MCF 10A (cell line): ENCODE measurements at regions not wholly inside any gene's neighbourhood (a gene's known extent, or its start where the extent isn't known, plus 50 kb on each side); places are given as distances from the start of the nearest gene placed in this dataset.

Experiments used
- BruUV-seq: library from RNA; stranded (reverse); fragments of 400-500 nt; replicated peaks from 2 replicates; lab custom pipeline; 2021; lab: Mats Ljungman, UMichigan
- CTCF ChIA-PET: fragments of 300-600 bp; sonication (Branson Sonifier 250); formaldehyde crosslinking; extraction: SDS; loops from one replicate; lab custom pipeline; 2021; ENCODE audit warnings: antibody characterized with exemption, inconsistent platforms; lab: Yijun Ruan, JAX
- POLR2A ChIA-PET: fragments of 300-600, 350-650 bp; sonication (Branson Sonifier 250); formaldehyde crosslinking; extraction: SDS; loops from one replicate; lab custom pipeline; 2020; ENCODE audit warnings: antibody characterized with exemption, inconsistent platforms; lab: Yijun Ruan, JAX
- DNase-seq: peaks from one replicate; pipeline ENCODE4 v3.0.0-alpha.2; 2018; ENCODE audit not compliant: unreplicated experiment
- H3K27ac Mint-ChIP-seq: one replicate; pipeline ENCODE4 v1.8.0; 2022; ENCODE audit warnings: mild to moderate bottlenecking, low read depth, mixed read lengths; ENCODE audit not compliant: unreplicated experiment
- H3K27me3 Mint-ChIP-seq: one replicate; pipeline ENCODE4 v1.8.0; 2022; ENCODE audit warnings: mixed read lengths; ENCODE audit not compliant: insufficient read depth, unreplicated experiment
- H3K36me3 Mint-ChIP-seq: one replicate; pipeline ENCODE4 v1.8.0; 2022; ENCODE audit warnings: mild to moderate bottlenecking, moderate library complexity, mixed read lengths; ENCODE audit not compliant: insufficient read depth, unreplicated experiment
- H3K4me1 Mint-ChIP-seq: one replicate; pipeline ENCODE4 v1.8.0; 2022; ENCODE audit warnings: mixed read lengths; ENCODE audit not compliant: insufficient read depth, unreplicated experiment
- H3K4me3 Mint-ChIP-seq: one replicate; pipeline ENCODE4 v1.8.0; 2022; ENCODE audit warnings: mild to moderate bottlenecking, moderate library complexity, mixed read lengths; ENCODE audit not compliant: unreplicated experiment
- H3K9me3 Mint-ChIP-seq: one replicate; pipeline ENCODE4 v1.8.0; 2022; ENCODE audit warnings: mixed read lengths; ENCODE audit not compliant: unreplicated experiment
- intact Hi-C: fragments of 100-400 bp; cut with micrococcal nuclease; formaldehyde crosslinking; loops from 2 replicates; pipeline ENCODE4 v1.14.1; 2022
- TF ChIP-seq, protein P1 (sequence below): fragments of 200-600 bp; IDR thresholded peaks from one replicate; pipeline ENCODE4 v1.8.0; 2022; ENCODE audit warnings: antibody characterized with exemption, mild to moderate bottlenecking; ENCODE audit not compliant: unreplicated experiment

DNA sequence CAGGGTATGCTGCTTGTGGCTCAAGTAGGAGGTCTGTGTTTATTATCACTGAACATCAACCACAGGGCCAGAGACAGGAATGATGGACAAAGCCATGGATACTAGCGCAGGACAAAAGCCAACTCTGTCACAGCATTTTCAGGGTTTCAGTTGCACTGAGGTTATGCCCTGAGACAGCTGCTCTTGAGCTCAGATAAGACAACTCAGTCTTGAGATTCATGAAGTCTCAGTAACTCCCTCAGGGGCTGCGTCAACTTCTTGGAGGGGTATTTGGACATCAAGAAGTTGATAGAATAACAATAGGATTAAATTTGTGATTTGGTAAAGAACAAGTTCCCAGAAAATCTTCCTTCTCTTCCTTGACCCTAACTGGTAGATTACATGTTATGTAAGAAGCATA lies 287.0 kb upstream of the SLC14A2 start:
- Mint-ChIP-seq H3K27me3 (no peaks in the 10 kb centered on the region), H3K27ac (no peak overlapping the region), H3K9me3 (no peaks in the 10 kb centered on the region), H3K4me3 (no peak overlapping the region), H3K4me1 (peaks cover 10% of the 10 kb centered on the region), H3K36me3 (no peaks in the 10 kb centered on the region)
- intact Hi-C loops, result no loop called here
- TF ChIP-seq, protein P1, sequence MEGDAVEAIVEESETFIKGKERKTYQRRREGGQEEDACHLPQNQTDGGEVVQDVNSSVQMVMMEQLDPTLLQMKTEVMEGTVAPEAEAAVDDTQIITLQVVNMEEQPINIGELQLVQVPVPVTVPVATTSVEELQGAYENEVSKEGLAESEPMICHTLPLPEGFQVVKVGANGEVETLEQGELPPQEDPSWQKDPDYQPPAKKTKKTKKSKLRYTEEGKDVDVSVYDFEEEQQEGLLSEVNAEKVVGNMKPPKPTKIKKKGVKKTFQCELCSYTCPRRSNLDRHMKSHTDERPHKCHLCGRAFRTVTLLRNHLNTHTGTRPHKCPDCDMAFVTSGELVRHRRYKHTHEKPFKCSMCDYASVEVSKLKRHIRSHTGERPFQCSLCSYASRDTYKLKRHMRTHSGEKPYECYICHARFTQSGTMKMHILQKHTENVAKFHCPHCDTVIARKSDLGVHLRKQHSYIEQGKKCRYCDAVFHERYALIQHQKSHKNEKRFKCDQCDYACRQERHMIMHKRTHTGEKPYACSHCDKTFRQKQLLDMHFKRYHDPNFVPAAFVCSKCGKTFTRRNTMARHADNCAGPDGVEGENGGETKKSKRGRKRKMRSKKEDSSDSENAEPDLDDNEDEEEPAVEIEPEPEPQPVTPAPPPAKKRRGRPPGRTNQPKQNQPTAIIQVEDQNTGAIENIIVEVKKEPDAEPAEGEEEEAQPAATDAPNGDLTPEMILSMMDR, result no peak
- no TSS peak for BruUV-seq
- POLR2A ChIA-PET, result interaction anchor here (0.7 kb wide), 1 partner anchor 17 kb away, joined by 3 read pairs; no protein-coding TSS in a partner anchor
- CTCF ChIA-PET, result interaction anchor here (0.6 to 1.1 kb wide), 2 partner anchors 24 to 97 kb away, joined by 3 to 4 read pairs; no protein-coding TSS in a partner anchor
- no peak for DNase-seq

DNA sequence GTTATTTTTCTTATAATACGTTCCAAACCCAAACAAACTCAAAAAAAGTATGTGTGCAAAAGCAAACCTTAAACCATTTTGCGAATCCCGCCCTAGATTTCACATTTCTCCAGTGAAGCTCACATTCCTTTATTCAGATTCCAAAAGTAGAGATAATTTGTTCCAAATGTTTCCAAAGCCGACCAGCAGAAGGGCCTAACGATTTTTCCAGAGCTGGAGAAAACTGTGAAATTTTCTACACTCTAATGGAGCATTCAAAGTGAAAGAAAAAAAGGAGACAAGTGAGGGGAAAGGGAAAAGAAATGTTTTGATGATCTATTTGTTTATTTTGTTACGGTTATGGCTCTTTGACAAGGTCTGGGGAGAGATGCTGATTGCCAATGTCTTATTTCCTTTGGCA lies 286.5 kb upstream of the SLC14A2 start:
- TF ChIP-seq, protein P1, result no peak
- intact Hi-C loops, result no loop called here
- Mint-ChIP-seq H3K27me3 (no peaks in the 10 kb centered on the region), H3K4me3 (no peak overlapping the region), H3K27ac (no peak overlapping the region), H3K9me3 (no peaks in the 10 kb centered on the region), H3K4me1 (peaks cover 10% of the 10 kb centered on the region), H3K36me3 (no peaks in the 10 kb centered on the region)
- no peak for DNase-seq
- no TSS peak for BruUV-seq
- POLR2A ChIA-PET, result interaction anchor here (0.7 kb wide), 1 partner anchor 17 kb away, joined by 3 read pairs; no protein-coding TSS in a partner anchor
- CTCF ChIA-PET, result interaction anchor here (0.6 to 1.1 kb wide), 2 partner anchors 24 to 97 kb away, joined by 3 to 4 read pairs; no protein-coding TSS in a partner anchor

DNA sequence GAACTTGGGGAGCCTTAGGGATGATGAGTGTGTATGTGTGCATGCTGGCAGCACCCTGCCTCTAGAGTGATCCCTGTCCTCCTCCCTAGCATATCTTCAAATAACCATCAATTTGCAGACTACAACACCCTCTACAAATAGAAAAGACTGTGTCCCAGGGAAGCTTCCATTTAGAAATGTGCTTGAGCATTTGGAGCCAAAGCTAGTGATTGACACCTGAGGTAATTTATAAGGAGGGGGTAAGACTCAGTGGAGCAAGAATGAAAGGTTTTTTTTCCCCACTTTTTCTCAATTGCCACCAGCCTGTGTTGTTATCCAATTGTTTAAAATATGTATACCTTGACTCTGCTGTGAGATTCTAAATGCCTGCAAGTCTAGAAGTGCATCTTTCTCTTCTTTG lies 286.0 kb upstream of the SLC14A2 start:
- Mint-ChIP-seq H3K27ac (no peak overlapping the region), H3K4me3 (no peak overlapping the region), H3K4me1 (peaks cover 5% of the 10 kb centered on the region), H3K36me3 (no peaks in the 10 kb centered on the region), H3K27me3 (no peaks in the 10 kb centered on the region), H3K9me3 (no peaks in the 10 kb centered on the region)
- DNase-seq, result no peak
- POLR2A ChIA-PET, result no interaction called here
- BruUV-seq, result no TSS peak
- CTCF ChIA-PET, result interaction anchor here (0.6 kb wide), 1 partner anchor 23 kb away, joined by 3 read pairs; no protein-coding TSS in a partner anchor
- TF ChIP-seq, protein P1, result no peak
- intact Hi-C loops, result no loop called here

DNA sequence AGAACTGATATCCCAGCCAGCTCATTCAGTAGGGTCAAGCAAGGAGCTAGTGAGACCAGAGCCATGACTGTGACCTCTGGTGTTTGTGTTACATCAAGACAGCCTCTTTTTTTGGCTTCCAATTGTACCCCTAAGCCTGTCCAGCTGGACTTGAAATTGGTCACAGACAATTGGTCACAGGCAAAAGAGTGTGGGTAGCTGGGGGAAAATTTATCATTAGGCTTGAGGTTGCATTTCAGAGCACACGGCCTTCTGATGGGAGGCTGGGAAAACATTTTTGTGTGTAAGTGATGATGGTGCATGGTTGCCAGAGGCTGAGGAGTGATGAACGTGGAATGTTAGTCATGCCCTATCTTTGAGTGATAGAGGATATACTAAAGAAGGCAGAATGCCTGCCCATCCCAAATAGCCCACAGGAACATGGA lies 285.1 kb upstream of the SLC14A2 start:
- H3K27ac Mint-ChIP-seq, result no peak overlapping the region
- ChIA-PET CTCF (no interaction called here), POLR2A (no interaction called here)
- no peaks in the 10 kb centered on the region for H3K27me3 Mint-ChIP-seq
- intact Hi-C loops, result no loop called here
- no peaks in the 10 kb centered on the region for H3K36me3 Mint-ChIP-seq
- H3K9me3 Mint-ChIP-seq, result no peaks in the 10 kb centered on the region
- no peak overlapping the region for H3K4me3 Mint-ChIP-seq
- no peak for DNase-seq
- BruUV-seq, result no TSS peak
- TF ChIP-seq, protein P1, result no peak
- H3K4me1 Mint-ChIP-seq, result peaks cover 3% of the 10 kb centered on the region
